GM18508 (cell line): ENCODE measurements at regions not wholly inside any gene's neighbourhood (a gene's known extent, or its start where the extent isn't known, plus 50 kb on each side); places are given as distances from the start of the nearest gene placed in this dataset.
"Not testable (repeated sequence)": the region's sequence is repeated elsewhere in the genome, so short reads cannot be mapped to it uniquely, and the experiment has no call there.

Source experiments
- ATAC-seq: cut with Tn5 transposase; IDR thresholded peaks from one replicate; pipeline ENCODE4 v1.9.1; 2021; ENCODE audit warnings: moderate number of reproducible peaks; ENCODE audit not compliant: insufficient read depth, unreplicated experiment

- ATAC-seq = no peak
These were observed 364.7 kb downstream of the PRELID2 start for GRCh38 chr5:145470396-145470979.

- ATAC-seq = no peak
These were observed 367.7 kb downstream of the PRELID2 start for GRCh38 chr5:145467446-145467845.

- no peak for ATAC-seq
These were observed 368.6 kb downstream of the PRELID2 start for GRCh38 chr5:145466533-145466932.

- no peak for ATAC-seq
These were observed 369.5 kb downstream of the PRELID2 start for GRCh38 chr5:145465474-145466263.

GRCh38 chr5:145464171-145464570, 371.0 kb downstream of the PRELID2 start:
- no peak for ATAC-seq

GRCh38 chr5:145463634-145464033, 371.5 kb downstream of the PRELID2 start:
- no peak for ATAC-seq

GRCh38 chr5:145462525-145462924, 372.6 kb downstream of the PRELID2 start:
- no peak for ATAC-seq

GRCh38 chr5:145450286-145450885, 384.8 kb downstream of the PRELID2 start:
- ATAC-seq = no peak

GRCh38 chr5:145449794-145450193, 385.3 kb downstream of the PRELID2 start:
- no peak for ATAC-seq

GRCh38 chr5:145446875-145447274, 388.3 kb downstream of the PRELID2 start:
- ATAC-seq = not testable (repeated sequence)

GRCh38 chr5:145446412-145446811, 388.7 kb downstream of the PRELID2 start:
- no peak for ATAC-seq

- ATAC-seq = no peak
These were observed 390.1 kb downstream of the PRELID2 start for GRCh38 chr5:145445027-145445426.

- no peak for ATAC-seq
These were observed 391.2 kb downstream of the PRELID2 start for GRCh38 chr5:145443964-145444363.

- no peak for ATAC-seq
These were observed 391.8 kb downstream of the PRELID2 start for GRCh38 chr5:145443366-145443765.

GRCh38 chr5:145442661-145443060, 392.5 kb downstream of the PRELID2 start:
- ATAC-seq = not testable (repeated sequence)

GRCh38 chr5:145441228-145441627, 393.9 kb downstream of the PRELID2 start:
- no peak for ATAC-seq

GRCh38 chr5:145437627-145438026, 397.5 kb downstream of the PRELID2 start:
- ATAC-seq = no peak

GRCh38 chr5:145433077-145433476, 402.1 kb downstream of the PRELID2 start:
- ATAC-seq = no peak

GRCh38 chr5:145429170-145429569, 406.0 kb downstream of the PRELID2 start:
- ATAC-seq = no peak

- peak; percentile 60 for ATAC-seq
These were observed 427.1 kb downstream of the PRELID2 start for GRCh38 chr5:145408048-145408341.

- peak; percentile 48 for ATAC-seq
These were observed 427.7 kb downstream of the PRELID2 start for GRCh38 chr5:145407300-145408047.
